ENCODE measurements at regions not wholly inside any gene's neighbourhood (a gene's known extent, or its start where the extent isn't known, plus 50 kb on each side); places are given as distances from the start of the nearest gene placed in this dataset.

DNA sequence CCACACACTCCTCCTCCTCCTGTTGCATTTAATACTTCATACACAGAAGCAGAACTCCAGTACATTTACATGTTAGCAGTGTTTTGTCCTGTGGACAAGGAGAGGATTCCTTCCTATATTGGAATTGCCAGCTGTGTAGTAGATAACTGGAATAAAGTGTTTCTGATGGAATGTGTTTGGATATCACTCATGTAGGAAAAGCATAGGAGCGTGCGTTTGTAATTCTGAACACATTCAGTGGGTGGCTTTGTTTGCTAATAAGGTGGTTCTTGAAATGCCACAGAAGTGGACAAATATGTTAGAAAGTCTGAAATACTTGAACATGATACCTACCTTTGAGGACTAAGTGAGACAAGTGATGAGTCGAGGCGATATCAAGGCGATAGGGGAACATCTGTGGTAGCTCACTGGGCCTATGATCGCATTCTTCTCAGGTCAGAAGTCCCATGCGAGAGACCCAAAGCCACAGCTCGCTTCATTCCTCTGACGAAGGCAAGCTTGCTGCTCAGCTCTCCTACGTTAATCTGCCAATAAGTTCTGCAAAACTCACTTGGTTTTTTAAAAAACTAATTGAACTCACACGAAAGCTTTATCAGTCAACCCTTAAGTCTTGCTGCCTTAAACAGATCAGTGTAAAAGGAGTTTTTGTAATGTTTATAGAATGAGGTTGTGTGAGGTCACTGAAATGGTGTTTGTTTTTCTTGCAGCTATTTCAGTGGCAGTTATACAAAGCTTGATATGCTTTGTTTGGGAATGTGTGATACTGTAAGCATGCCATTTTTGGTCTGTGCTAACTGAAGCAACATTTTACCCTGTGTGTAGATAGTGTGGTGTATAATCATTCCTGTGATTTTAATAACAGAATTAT lies 159.9 kb downstream of the SOX4 start:
- TF ChIP-seq CTCF (IDR thresholded peaks at IDR 0.05) (no peak), POLR2AphosphoS5 (IDR thresholded peaks at IDR 0.05; ENCODE audit: insufficient read depth in 1 of 2, low read depth in 1 of 2) (no peak), POLR2A (IDR thresholded peaks at IDR 0.05) (no peak)
